Activated B cell treated with CpG ODN at 0.5 μM for 24 hours (primary cell): ENCODE measurements at regions not wholly inside any gene's neighbourhood (a gene's known extent, or its start where the extent isn't known, plus 50 kb on each side); places are given as distances from the start of the nearest gene placed in this dataset.

Experiments
- ATAC-seq: fragments of 200-7000 bp; cut with Tn5 transposase; one replicate; pipeline ENCODE4 v1.10.0; 2021; ENCODE audit warnings: low read depth, mild to moderate bottlenecking, moderate library complexity
- CTCF ChIA-PET: fragments of 350-600 bp; sonication (Branson Sonifier 250); formaldehyde crosslinking; loops from one replicate; lab custom pipeline; 2021; ENCODE audit warnings: antibody characterized with exemption; lab: Charles Lee
- POLR2A ChIA-PET: fragments of 350-600 bp; sonication (Branson Sonifier 250); formaldehyde crosslinking; loops from one replicate; lab custom pipeline; 2021; ENCODE audit warnings: antibody characterized with exemption; lab: Charles Lee
- DNase-seq: peaks from one replicate; pipeline ENCODE4 v3.0.0; 2022
- H3K27ac Mint-ChIP-seq: one replicate; pipeline ENCODE4 v1.8.0; 2020; ENCODE audit warnings: mixed read lengths
- H3K27me3 Mint-ChIP-seq: one replicate; pipeline ENCODE4 v1.8.0; 2021; ENCODE audit warnings: mixed read lengths
- H3K36me3 Mint-ChIP-seq: one replicate; pipeline ENCODE4 v1.8.0; 2021; ENCODE audit warnings: low read depth, mixed read lengths
- H3K4me1 Mint-ChIP-seq: one replicate; pipeline ENCODE4 v1.8.0; 2021; ENCODE audit warnings: mixed read lengths
- H3K4me3 Mint-ChIP-seq: one replicate; pipeline ENCODE4 v1.8.0; 2020; ENCODE audit warnings: mild to moderate bottlenecking, mixed read lengths
- H3K9me3 Mint-ChIP-seq: one replicate; pipeline ENCODE4 v1.8.0; 2020; ENCODE audit warnings: mixed read lengths
- CTCF ChIP-seq: fragments of 200-600 bp; IDR thresholded peaks from one replicate; pipeline ENCODE4 v1.8.0; 2022; ENCODE audit warnings: antibody characterized with exemption, mild to moderate bottlenecking
- intact Hi-C: fragments of 100-400 bp; cut with micrococcal nuclease; formaldehyde crosslinking; loops from one replicate; pipeline ENCODE4 v1.15.1; 2024

- intact Hi-C loops: no loop called here
- POLR2A ChIA-PET: no interaction called here
- no peak overlapping the region for H3K4me3 Mint-ChIP-seq
- no peak overlapping the region for H3K27ac Mint-ChIP-seq
- H3K27me3 Mint-ChIP-seq: no peaks in the 10 kb centered on the region
- no peaks in the 10 kb centered on the region for H3K4me1 Mint-ChIP-seq
- DNase-seq: no peak
- CTCF ChIA-PET: no interaction called here
- peaks cover 8% of the 10 kb centered on the region for H3K9me3 Mint-ChIP-seq
- no peaks in the 10 kb centered on the region for H3K36me3 Mint-ChIP-seq
- no peak for ATAC-seq
- TF ChIP-seq CTCF: no peak
Measured at GRCh38 chr18:78857314-78858150, 122.1 kb upstream of the SALL3 start.

GRCh38 chr18:78859686-78860085, 119.9 kb upstream of the SALL3 start:
- ChIA-PET POLR2A (no interaction called here), CTCF (no interaction called here)
- H3K4me3 Mint-ChIP-seq: no peak overlapping the region
- DNase-seq (no peak), ATAC-seq (no peak)
- H3K4me1 Mint-ChIP-seq: no peaks in the 10 kb centered on the region
- H3K36me3 Mint-ChIP-seq: no peaks in the 10 kb centered on the region
- H3K9me3 Mint-ChIP-seq: peaks cover 4% of the 10 kb centered on the region
- intact Hi-C loops: no loop called here
- H3K27me3 Mint-ChIP-seq: no peaks in the 10 kb centered on the region
- no peak overlapping the region for H3K27ac Mint-ChIP-seq
- TF ChIP-seq CTCF: no peak

- H3K27me3 Mint-ChIP-seq: no peaks in the 10 kb centered on the region
- TF ChIP-seq CTCF: no peak
- H3K4me1 Mint-ChIP-seq: no peaks in the 10 kb centered on the region
- POLR2A ChIA-PET: no interaction called here
- H3K36me3 Mint-ChIP-seq: no peaks in the 10 kb centered on the region
- CTCF ChIA-PET: no interaction called here
- H3K27ac Mint-ChIP-seq: no peak overlapping the region
- no peak for DNase-seq
- peaks cover 4% of the 10 kb centered on the region for H3K9me3 Mint-ChIP-seq
- ATAC-seq: no peak
- no peak overlapping the region for H3K4me3 Mint-ChIP-seq
- intact Hi-C loops: no loop called here
Measured at GRCh38 chr18:78860117-78860516, 119.5 kb upstream of the SALL3 start.

- Mint-ChIP-seq H3K9me3 (peaks cover 4% of the 10 kb centered on the region), H3K4me3 (no peak overlapping the region), H3K27me3 (no peaks in the 10 kb centered on the region), H3K4me1 (no peaks in the 10 kb centered on the region), H3K36me3 (no peaks in the 10 kb centered on the region), H3K27ac (no peak overlapping the region)
- no peak for TF ChIP-seq CTCF
- no peak for DNase-seq
- no peak for ATAC-seq
- CTCF ChIA-PET: no interaction called here
- intact Hi-C loops: no loop called here
- POLR2A ChIA-PET: no interaction called here
Measured at GRCh38 chr18:78861116-78861515, 118.5 kb upstream of the SALL3 start.

- intact Hi-C loops: no loop called here
- CTCF ChIA-PET: no interaction called here
- TF ChIP-seq CTCF: no peak
- ATAC-seq: no peak
- no peaks in the 10 kb centered on the region for H3K36me3 Mint-ChIP-seq
- no peaks in the 10 kb centered on the region for H3K27me3 Mint-ChIP-seq
- H3K9me3 Mint-ChIP-seq: peaks cover 4% of the 10 kb centered on the region
- DNase-seq: no peak
- H3K4me1 Mint-ChIP-seq: no peaks in the 10 kb centered on the region
- no peak overlapping the region for H3K27ac Mint-ChIP-seq
- POLR2A ChIA-PET: no interaction called here
- H3K4me3 Mint-ChIP-seq: no peak overlapping the region
Measured at GRCh38 chr18:78861706-78862105, 117.9 kb upstream of the SALL3 start.
